GM21381 (cell line): ENCODE measurements at regions not wholly inside any gene's neighbourhood (a gene's known extent, or its start where the extent isn't known, plus 50 kb on each side); places are given as distances from the start of the nearest gene placed in this dataset.

Source experiments
- ATAC-seq: cut with Tn5 transposase; IDR thresholded peaks from one replicate; pipeline ENCODE4 v1.9.1; 2021; ENCODE audit warnings: mild to moderate bottlenecking, moderate library complexity; ENCODE audit not compliant: unreplicated experiment

- ATAC-seq, result no peak
Measured at GRCh38 chr12:97321621-97322020, 141.0 kb upstream of the RMST start.

DNA sequence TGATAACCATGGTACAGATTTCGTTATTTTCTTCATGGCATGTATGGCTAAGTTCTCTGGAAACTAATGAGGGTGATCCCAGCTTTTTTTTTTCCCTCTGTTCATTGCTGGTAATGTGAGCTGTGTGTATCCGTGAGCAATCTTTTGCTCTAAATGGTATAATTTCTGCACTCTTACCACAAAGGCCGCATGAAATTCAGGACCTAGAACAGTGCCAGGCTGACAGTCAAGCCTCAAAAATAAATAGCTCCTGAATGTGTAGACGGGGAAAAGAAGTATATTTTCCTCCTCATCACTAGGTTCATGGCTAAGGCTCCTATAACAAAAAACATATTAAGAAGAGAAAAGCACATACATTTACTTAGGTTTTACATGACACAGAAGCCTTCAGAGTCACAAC, 140.2 kb upstream of the RMST start:
- ATAC-seq, result no peak

GRCh38 chr12:97323154-97323553, 139.4 kb upstream of the RMST start:
- ATAC-seq, result no peak

- ATAC-seq, result no peak
Measured at GRCh38 chr12:97324471-97324870, 138.1 kb upstream of the RMST start.

DNA sequence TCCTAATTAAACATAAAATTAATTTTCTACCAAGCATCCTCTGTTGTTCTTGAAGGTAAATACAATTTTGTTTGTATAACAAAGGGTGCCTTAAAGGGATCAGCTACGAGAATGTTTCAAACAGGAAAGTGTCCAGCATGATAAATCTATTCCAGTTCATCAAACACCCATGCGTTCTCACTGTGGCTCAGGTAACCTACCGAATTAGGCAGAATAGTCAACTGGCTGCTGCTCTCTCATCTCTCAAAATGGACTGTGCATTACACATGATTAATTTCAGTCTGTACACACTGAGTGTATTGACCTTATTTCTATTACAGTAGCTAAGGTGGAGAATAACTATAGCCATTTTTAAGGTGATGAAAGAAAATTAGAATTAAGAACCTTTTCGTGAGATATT, 127.5 kb upstream of the RMST start:
- no peak for ATAC-seq

DNA sequence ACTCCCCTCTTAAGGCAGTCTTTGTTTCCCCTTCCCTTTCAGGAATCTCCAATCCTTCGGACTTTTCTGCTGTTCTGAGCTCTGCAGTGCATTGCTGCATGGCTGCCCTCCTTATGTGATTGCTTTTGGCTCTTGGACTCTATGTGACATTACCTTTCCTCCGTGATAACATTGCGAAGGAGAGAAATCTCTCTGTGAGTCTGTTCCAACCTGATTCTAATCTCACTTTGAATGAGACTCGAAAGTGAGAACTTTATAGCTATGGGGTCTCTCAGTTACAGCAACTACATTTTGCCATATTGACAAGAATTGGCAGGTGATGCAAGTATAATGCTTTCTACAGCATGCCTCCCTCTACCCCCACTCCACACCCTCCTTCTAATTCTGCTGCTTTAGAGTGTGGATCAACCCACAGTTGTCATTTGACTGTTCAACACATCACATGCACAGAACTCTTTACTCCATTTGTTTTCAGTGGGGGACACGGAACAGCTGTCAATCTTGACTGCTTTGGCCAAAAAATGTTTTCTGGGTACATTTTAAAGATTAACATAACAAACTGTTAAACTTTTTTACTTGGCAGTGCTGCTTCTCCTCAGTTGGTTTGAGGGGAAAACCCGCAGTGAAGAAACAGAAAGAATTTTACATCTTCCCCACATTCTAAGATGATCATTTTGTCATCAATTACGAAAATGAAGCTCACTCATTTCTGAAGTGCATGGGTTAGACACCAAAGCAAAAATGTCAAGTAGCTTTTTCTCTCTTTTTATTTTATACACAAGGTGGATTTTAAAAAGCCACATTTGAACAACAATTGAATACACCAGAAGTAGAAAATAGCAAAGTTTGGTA, 125.5 kb upstream of the RMST start:
- ATAC-seq, result no peak

- ATAC-seq, result no peak
Measured at GRCh38 chr12:97342130-97342529, 120.5 kb upstream of the RMST start.

- no peak for ATAC-seq
Measured at GRCh38 chr12:97347956-97348355, 114.6 kb upstream of the RMST start.

GRCh38 chr12:97358361-97358760, 104.2 kb upstream of the RMST start:
- no peak for ATAC-seq

DNA sequence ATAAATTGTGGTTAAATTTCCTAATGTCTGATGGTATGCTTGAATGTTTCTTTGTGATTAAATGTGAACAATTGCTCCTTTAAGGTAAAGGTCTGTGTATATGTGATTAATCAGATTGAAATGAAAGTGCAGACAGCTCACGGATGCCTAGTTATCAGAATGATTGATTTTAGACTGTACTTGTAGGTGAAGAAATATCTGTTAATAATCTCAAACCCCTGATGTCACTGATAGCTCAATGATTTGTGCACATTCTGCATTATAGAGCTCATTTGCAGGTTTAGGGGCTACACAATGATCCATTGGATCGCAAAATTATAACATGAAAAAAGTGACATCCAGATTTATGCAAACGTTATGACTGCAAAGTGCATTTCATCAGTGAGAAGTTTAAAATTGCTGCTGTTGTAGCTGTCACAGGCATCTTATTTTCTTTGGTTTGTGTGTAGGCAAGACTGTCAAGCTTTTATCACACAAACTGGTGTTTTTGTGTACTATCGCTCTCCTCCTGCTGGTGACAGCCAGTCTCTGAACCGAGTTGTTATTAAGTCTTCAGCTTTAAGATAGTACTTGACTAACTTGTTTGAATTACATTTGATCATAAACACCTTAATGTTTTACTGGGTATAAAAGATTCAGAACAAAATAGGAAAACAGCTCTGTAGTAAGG, 103.4 kb upstream of the RMST start:
- no peak for ATAC-seq

GRCh38 chr12:97363693-97364092, 98.9 kb upstream of the RMST start:
- ATAC-seq, result no peak

- no peak for ATAC-seq
Measured at GRCh38 chr12:97368462-97369163, 94.0 kb upstream of the RMST start.

GRCh38 chr12:97375310-97375709, 87.3 kb upstream of the RMST start:
- no peak for ATAC-seq

GRCh38 chr12:97380440-97380839, 82.2 kb upstream of the RMST start:
- no peak for ATAC-seq

GRCh38 chr12:97385121-97385520, 77.5 kb upstream of the RMST start:
- ATAC-seq, result no peak

GRCh38 chr12:97386133-97386581, 76.4 kb upstream of the RMST start:
- no peak for ATAC-seq

- ATAC-seq, result no peak
Measured at GRCh38 chr12:97387844-97388243, 74.8 kb upstream of the RMST start.

GRCh38 chr12:97394657-97395056, 67.9 kb upstream of the RMST start:
- ATAC-seq, result no peak

DNA sequence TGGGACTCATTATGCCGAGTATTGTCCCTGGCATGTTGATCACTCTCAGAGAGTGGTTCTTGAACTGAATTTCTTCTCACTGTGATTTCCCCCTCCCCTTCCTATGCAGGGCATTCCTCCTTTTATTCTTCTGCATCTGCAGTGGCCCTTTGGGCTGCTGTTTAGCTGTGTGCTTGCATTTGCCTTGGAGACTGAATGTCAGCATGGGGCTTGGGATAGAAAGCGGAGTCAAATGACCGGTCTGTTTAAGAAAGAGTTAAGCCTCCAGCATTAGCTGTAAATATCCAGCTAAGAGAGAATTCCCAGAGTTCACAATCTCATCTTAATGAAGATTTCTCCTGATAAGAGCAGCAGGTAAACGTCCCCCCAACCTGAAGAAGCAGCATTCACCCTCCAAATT, 65.6 kb upstream of the RMST start:
- no peak for ATAC-seq

DNA sequence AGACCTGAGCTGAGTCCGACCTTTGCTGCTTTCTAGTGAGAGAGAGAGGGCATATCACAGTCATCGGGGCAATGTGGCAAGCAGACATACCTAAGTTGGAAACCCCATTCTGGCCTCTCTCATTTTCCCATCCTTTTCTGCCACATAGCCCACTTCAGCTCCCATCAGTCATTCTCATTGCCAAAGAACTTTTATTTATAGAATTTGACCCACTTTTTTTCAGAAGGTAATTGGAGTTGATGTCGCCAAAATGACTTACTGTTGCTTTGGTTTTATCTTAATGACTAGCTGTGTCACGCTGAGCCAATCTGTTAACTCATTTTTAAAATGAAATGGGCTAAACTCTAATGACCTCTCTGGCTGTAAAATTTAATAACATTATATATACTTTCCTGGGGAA, 63.9 kb upstream of the RMST start:
- no peak for ATAC-seq

GRCh38 chr12:97404093-97404492, 58.5 kb upstream of the RMST start:
- ATAC-seq, result no peak

DNA sequence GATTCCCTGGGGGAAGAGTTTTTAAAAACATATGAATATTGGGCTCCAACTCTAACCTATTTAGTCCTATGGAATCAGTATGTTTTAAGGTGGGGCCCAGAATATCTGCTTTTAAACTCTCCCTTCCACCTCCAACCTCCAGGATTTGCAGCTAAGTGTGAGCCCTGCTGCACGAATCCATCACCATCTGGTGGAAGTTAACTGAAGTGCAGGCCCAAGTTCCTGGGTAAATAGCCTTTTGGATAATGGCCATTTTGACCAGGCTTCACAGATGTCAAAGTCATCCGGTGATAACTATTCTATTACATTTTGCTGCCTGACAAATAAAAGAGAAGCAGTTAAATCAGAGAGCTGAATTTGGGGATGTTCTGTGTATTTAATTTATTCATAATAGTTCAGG, 58.1 kb upstream of the RMST start:
- peak; percentile 87 for ATAC-seq
